SK-N-SH treated with all-trans-retinoic acid at 6 μM for 48 hours (cell line): ENCODE measurements at regions not wholly inside any gene's neighbourhood (a gene's known extent, or its start where the extent isn't known, plus 50 kb on each side); places are given as distances from the start of the nearest gene placed in this dataset.

Experiments used
- ARNTL ChIP-seq: fragments of 450-650 bp; formaldehyde crosslinking; IDR thresholded peaks from 2 replicates; pipeline ENCODE4 v1.5.0; 2020; ENCODE audit warnings: low read depth, mild to moderate bottlenecking, moderate library complexity, borderline replicate concordance
- BACH2 ChIP-seq: fragments of 250-450 bp; sonication (Bioruptor Pico); IDR thresholded peaks from 2 replicates; pipeline ENCODE4 v1.9.0; 2021; ENCODE audit warnings: mild to moderate bottlenecking, borderline replicate concordance
- ESRRG ChIP-seq: fragments of 250-450 bp; sonication (Bioruptor Pico); IDR thresholded peaks from 2 replicates; pipeline ENCODE4 v1.6.1; 2021; ENCODE audit warnings: mild to moderate bottlenecking
- GLIS3 ChIP-seq: fragments of 250-450 bp; sonication (Bioruptor Pico); IDR thresholded peaks from 2 replicates; pipeline ENCODE4 v1.5.0; 2020; ENCODE audit warnings: mild to moderate bottlenecking, moderate library complexity
- PATZ1 ChIP-seq: fragments of 250-450 bp; sonication (Bioruptor Pico); IDR thresholded peaks from 2 replicates; pipeline ENCODE4 v1.8.0; 2020; ENCODE audit warnings: mild to moderate bottlenecking, moderate library complexity, borderline replicate concordance
- RARB ChIP-seq: fragments of 250-450 bp; sonication (Bioruptor Pico); IDR thresholded peaks from 2 replicates; pipeline ENCODE4 v1.8.0; 2021; ENCODE audit warnings: mild to moderate bottlenecking, moderate library complexity
- ZFP30 ChIP-seq: fragments of 450-650 bp; formaldehyde crosslinking; IDR thresholded peaks from 2 replicates; pipeline ENCODE4 v1.5.0; 2022; ENCODE audit warnings: mild to moderate bottlenecking, moderate library complexity
- ZNF8 ChIP-seq: fragments of 450-650 bp; formaldehyde crosslinking; IDR thresholded peaks from 2 replicates; pipeline ENCODE4 v1.5.0; 2020; ENCODE audit warnings: mild to moderate bottlenecking, moderate library complexity
- TF ChIP-seq, protein P1 (sequence below): fragments of 250-450 bp; sonication (Bioruptor Pico); IDR thresholded peaks from 2 replicates; pipeline ENCODE4 v1.8.0; 2021; ENCODE audit warnings: low read depth, mild to moderate bottlenecking, moderate library complexity, borderline replicate concordance

DNA sequence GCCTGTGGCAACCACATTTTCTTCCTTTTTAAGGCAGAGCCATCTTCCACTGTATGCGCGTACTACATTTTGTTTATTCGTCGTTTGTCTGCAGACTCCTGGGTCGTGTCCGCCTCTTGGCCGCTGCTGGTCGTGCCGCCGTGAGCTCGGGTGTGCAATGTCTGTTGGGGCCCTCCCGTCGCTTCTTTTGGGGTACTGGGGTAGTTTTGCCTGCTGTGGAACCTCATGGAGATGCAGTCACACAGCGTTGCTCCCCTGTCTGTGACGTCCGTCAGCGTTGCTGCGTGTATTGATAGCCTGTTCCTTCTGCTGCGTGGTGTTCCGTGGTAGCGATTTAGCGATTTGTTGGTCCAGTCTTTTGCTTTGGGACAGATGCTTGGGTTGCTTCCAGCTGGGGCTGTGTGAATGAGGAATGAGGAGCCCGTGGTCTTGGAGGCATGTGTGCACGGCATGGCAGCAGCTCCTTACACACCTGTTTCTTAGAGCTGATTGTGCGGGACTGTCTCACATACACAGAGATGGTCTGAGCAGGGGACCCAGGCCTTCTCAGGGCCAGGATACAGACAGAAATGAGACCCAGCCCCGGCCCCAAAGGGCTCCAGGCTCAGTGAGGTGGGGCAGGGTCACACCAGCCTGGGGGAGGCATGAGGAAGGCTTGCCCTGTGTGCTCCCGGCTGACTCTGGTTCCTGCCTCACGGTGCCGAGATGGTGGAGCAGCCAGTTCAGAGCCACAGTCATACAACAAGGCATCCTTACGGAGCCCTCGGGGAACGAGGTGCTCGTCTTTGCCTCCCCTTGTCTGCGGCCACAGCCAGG, 78.4 kb upstream of the GSE1 start:
- TF ChIP-seq ESRRG (no peak), RARB (no peak), GLIS3 (CRISPR knock-in tag) (no peak), PATZ1 (CRISPR knock-in tag) (no peak), ZNF8 (CRISPR knock-in tag) (no peak), BACH2 (CRISPR knock-in tag) (no peak), ZFP30 (CRISPR knock-in tag) (no peak), ARNTL (CRISPR knock-in tag) (no peak)
- TF ChIP-seq, protein P1, sequence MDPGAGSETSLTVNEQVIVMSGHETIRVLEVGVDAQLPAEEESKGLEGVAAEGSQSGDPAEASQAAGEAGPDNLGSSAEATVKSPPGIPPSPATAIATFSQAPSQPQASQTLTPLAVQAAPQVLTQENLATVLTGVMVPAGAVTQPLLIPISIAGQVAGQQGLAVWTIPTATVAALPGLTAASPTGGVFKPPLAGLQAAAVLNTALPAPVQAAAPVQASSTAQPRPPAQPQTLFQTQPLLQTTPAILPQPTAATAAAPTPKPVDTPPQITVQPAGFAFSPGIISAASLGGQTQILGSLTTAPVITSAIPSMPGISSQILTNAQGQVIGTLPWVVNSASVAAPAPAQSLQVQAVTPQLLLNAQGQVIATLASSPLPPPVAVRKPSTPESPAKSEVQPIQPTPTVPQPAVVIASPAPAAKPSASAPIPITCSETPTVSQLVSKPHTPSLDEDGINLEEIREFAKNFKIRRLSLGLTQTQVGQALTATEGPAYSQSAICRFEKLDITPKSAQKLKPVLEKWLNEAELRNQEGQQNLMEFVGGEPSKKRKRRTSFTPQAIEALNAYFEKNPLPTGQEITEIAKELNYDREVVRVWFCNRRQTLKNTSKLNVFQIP (CRISPR knock-in tag) = no peak
